Vagina (tissue), 2 donors: ENCODE measurements at regions not wholly inside any gene's neighbourhood (a gene's known extent, or its start where the extent isn't known, plus 50 kb on each side); places are given as distances from the start of the nearest gene placed in this dataset.

Experiments
- DNase-seq, 2 donors: peaks; one replicate each; pipeline ENCODE4 v3.0.0-alpha.2; 2017; ENCODE audit errors: extremely low spot score in 2 of 2
- H3K27ac ChIP-seq: fragments of 200-600 bp; sonication (generic); one replicate; pipeline ENCODE4 v1.5.1; 2019
- H3K27me3 ChIP-seq: fragments of 200-600 bp; sonication (generic); one replicate; pipeline ENCODE4 v1.5.1; 2019
- H3K36me3 ChIP-seq, 2 donors: fragments of 200-600 bp; sonication (generic); one replicate each; pipeline ENCODE4 v1.5.1; 2017 to 2019
- H3K4me1 ChIP-seq: fragments of 200-600 bp; sonication (generic); one replicate; pipeline ENCODE4 v1.5.1; 2019
- H3K4me3 ChIP-seq, 2 donors: fragments of 200-600 bp; sonication (generic); 1 replicate in 1 of 2; 2 replicates in 1 of 2; pipeline ENCODE4 v1.5.1; 2016 to 2019
- H3K9me3 ChIP-seq: fragments of 200-600 bp; sonication (generic); one replicate; pipeline ENCODE4 v1.5.1; 2019
- POLR2A ChIP-seq, 2 donors: fragments of 450-650 bp; IDR thresholded peaks; one replicate each; pipeline ENCODE4 v1.6.1; 2017; ENCODE audit warnings: antibody characterized with exemption in 2 of 2, mild to moderate bottlenecking in 2 of 2, moderate library complexity in 2 of 2
- POLR2AphosphoS5 ChIP-seq, 2 donors: sonication (generic); formaldehyde crosslinking; IDR thresholded peaks; one replicate each; pipeline ENCODE4 v1.9.0; 2017; ENCODE audit warnings: antibody characterized with exemption in 2 of 2, mild to moderate bottlenecking in 2 of 2, low read depth in 1 of 2; ENCODE audit not compliant: insufficient read depth in 1 of 2
- intact Hi-C: fragments of 100-400 bp; cut with DNase I; formaldehyde crosslinking; loops from one replicate; pipeline ENCODE4 v1.15.1; 2023
- TF ChIP-seq, protein P1 (sequence below), 3 experiments: fragments of 450-650 bp in 2 of 3; fragments of 200-600 bp in 1 of 3; sonication (generic) in 1 of 3; IDR thresholded peaks; one replicate each; pipeline ENCODE4 v1.5.1; 2017 to 2019; ENCODE audit warnings: antibody characterized with exemption in 3 of 3, mild to moderate bottlenecking in 2 of 3, moderate library complexity in 2 of 3

DNA sequence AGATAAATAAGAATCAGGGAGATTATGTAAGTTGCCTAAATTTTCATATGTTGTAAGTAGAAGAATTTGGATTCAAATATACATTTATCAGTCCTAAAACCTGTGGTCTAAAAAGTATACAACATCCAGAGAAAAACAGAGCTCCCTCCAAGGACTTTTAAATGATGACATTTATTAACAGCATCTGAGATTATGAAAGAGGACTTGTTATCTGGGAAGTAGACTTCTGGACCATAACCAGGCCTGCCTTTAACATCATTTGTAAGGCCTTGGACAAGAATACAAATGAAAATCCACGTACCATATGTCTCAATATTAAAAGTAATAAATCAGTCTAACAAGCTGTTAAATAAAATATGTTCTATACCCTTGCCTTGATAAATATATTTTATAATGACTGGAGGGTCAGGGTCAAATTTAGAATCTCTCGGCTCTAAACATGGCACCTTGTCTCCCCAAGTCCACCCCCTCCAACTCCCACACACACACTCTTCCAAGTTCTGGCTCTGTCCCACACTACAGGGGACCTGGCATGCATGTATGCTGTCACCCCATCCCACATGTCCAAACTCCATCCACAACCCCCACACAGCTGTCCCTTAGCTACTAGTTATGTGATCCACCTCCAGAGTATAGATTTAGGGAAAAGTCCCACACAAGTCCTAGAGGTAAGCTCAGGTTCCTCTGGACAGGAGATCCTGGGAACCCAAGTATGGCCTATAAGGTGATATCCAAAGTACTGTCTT is 382.6 kb downstream of the CDH2 start:
- no peaks in the 10 kb centered on the region for H3K4me1 ChIP-seq
- no peak for DNase-seq
- no peak overlapping the region for H3K27ac ChIP-seq
- H3K36me3 ChIP-seq: no peaks in the 10 kb centered on the region
- H3K27me3 ChIP-seq: no peaks in the 10 kb centered on the region
- intact Hi-C loops: no loop called here
- no peaks in the 10 kb centered on the region for H3K9me3 ChIP-seq
- H3K4me3 ChIP-seq: no peak overlapping the region
- TF ChIP-seq, protein P1, sequence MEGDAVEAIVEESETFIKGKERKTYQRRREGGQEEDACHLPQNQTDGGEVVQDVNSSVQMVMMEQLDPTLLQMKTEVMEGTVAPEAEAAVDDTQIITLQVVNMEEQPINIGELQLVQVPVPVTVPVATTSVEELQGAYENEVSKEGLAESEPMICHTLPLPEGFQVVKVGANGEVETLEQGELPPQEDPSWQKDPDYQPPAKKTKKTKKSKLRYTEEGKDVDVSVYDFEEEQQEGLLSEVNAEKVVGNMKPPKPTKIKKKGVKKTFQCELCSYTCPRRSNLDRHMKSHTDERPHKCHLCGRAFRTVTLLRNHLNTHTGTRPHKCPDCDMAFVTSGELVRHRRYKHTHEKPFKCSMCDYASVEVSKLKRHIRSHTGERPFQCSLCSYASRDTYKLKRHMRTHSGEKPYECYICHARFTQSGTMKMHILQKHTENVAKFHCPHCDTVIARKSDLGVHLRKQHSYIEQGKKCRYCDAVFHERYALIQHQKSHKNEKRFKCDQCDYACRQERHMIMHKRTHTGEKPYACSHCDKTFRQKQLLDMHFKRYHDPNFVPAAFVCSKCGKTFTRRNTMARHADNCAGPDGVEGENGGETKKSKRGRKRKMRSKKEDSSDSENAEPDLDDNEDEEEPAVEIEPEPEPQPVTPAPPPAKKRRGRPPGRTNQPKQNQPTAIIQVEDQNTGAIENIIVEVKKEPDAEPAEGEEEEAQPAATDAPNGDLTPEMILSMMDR (IDR thresholded peaks at IDR 0.05): no peak
- TF ChIP-seq POLR2A (IDR thresholded peaks at IDR 0.05): no peak

DNA sequence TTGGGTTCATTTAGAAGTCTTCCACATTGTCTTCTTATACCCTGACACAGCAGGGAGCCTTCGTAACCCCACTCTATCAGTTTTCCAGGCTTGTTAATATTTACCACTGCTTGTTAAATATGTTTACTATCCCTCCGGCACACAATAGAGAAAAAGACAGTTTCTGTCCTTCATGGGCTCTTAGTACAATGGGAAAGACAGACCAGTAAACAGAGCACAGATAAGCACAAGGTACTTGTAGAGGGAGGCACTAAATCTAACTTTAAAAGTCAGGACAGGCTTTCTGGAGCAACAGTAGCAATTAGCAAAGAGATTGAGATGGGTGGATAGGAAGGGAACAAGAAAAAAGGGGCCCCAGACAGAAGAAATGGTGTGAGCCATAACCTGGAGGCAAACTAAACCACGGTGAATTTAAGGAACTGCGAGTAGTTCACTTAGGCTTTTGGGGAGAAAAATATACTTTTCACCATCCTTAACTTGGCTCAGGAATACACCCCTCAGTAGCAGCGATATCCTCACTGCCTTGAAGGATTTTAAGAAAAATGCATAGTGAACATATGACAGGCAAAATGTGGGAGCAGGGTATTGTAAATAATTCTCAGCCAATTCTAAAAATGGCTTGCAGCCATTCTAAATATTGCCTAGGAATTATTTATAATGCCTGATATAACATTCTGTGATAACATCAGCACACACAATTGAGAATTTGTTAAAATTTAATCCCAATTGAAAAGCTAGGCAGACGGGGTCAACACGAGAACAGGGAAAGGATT is 383.7 kb downstream of the CDH2 start:
- Histone ChIP-seq H3K9me3 (no peaks in the 10 kb centered on the region), H3K36me3 (no peaks in the 10 kb centered on the region), H3K27ac (no peak overlapping the region), H3K4me3 (no peak overlapping the region), H3K4me1 (no peaks in the 10 kb centered on the region), H3K27me3 (no peaks in the 10 kb centered on the region)
- TF ChIP-seq POLR2AphosphoS5 (IDR thresholded peaks at IDR 0.05; ENCODE audit: insufficient read depth in 1 of 2, low read depth in 1 of 2) (no peak), POLR2A (IDR thresholded peaks at IDR 0.05) (no peak)
- TF ChIP-seq, protein P1 (IDR thresholded peaks at IDR 0.05): no peak
- DNase-seq: no peak
- intact Hi-C loops: no loop called here

GRCh38 chr18:27789406-27789805 is 387.5 kb downstream of the CDH2 start:
- Histone ChIP-seq H3K36me3 (no peaks in the 10 kb centered on the region), H3K4me3 (no peak overlapping the region), H3K27me3 (no peaks in the 10 kb centered on the region), H3K27ac (no peak overlapping the region), H3K4me1 (no peaks in the 10 kb centered on the region), H3K9me3 (no peaks in the 10 kb centered on the region)
- DNase-seq: no peak
- intact Hi-C loops: no loop called here
- no peak for TF ChIP-seq POLR2AphosphoS5 (IDR thresholded peaks at IDR 0.05; ENCODE audit: insufficient read depth in 1 of 2, low read depth in 1 of 2)
- TF ChIP-seq, protein P1 (IDR thresholded peaks at IDR 0.05): no peak
- TF ChIP-seq POLR2A (IDR thresholded peaks at IDR 0.05): no peak

DNA sequence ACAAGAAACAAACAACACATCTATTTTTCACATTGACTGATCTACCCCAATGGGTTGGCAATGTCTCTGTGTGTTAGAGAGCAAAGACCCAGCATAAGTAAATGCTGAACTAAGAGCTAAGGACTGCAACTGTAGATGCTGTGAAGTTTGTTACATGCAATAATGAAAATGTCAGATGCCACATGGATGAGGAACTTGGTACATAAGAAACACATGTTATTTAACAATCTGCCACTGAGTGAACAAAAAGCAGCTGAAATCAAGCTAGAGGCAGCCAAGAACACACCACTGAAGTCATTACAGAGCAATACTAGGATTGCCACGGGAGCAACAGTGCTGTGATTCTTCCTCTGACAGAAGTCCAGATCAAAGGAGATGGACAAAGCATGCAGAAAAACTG is 389.4 kb downstream of the CDH2 start:
- no peaks in the 10 kb centered on the region for H3K27me3 ChIP-seq
- intact Hi-C loops: no loop called here
- no peak for TF ChIP-seq POLR2AphosphoS5 (IDR thresholded peaks at IDR 0.05; ENCODE audit: insufficient read depth in 1 of 2, low read depth in 1 of 2)
- TF ChIP-seq, protein P1 (IDR thresholded peaks at IDR 0.05): no peak
- TF ChIP-seq POLR2A (IDR thresholded peaks at IDR 0.05): no peak
- no peaks in the 10 kb centered on the region for H3K36me3 ChIP-seq
- no peak for DNase-seq
- no peaks in the 10 kb centered on the region for H3K4me1 ChIP-seq
- no peaks in the 10 kb centered on the region for H3K9me3 ChIP-seq
- no peak overlapping the region for H3K4me3 ChIP-seq
- no peak overlapping the region for H3K27ac ChIP-seq
